ENCODE measurements at regions not wholly inside any gene's neighbourhood (a gene's known extent, or its start where the extent isn't known, plus 50 kb on each side); places are given as distances from the start of the nearest gene placed in this dataset.

- Histone ChIP-seq H3K4me2 (ENCODE audit: low read length) (no peak overlapping the region), H3K4me3 (ENCODE audit: insufficient read depth, low read depth, low read length) (no peak overlapping the region), H3K27ac (ENCODE audit: low read depth, low read length) (no peak overlapping the region), H3K79me2 (ENCODE audit: insufficient read depth, low read length) (no peaks in the 10 kb centered on the region), H2AFZ (ENCODE audit: low read depth, low read length) (no peak overlapping the region), H3K9me3 (ENCODE audit: insufficient read depth, low read depth, low read length) (no peaks in the 10 kb centered on the region), H3K27me3 (ENCODE audit: insufficient read depth, low read length) (no peaks in the 10 kb centered on the region), H4K20me1 (ENCODE audit: insufficient read depth, low read length) (no peaks in the 10 kb centered on the region), H3K9ac (ENCODE audit: low read length) (no peak overlapping the region), H3K4me1 (ENCODE audit: insufficient read depth, low read length) (no peaks in the 10 kb centered on the region), H3K36me3 (ENCODE audit: insufficient read depth, low read length) (no peaks in the 10 kb centered on the region)
- no peak for TF ChIP-seq CTCF (IDR thresholded peaks at IDR 0.05; ENCODE audit: insufficient read depth, low read depth, low read length)
- TF ChIP-seq EZH2 (IDR thresholded peaks at IDR 0.05; ENCODE audit: insufficient read depth, low read length), result no peak
- peaks cover 2% of the 10 kb centered on the region for H3K9me3 Mint-ChIP-seq (ENCODE audit: unreplicated experiment)
- peaks cover 44% of the 10 kb centered on the region for H3K27me3 Mint-ChIP-seq (ENCODE audit: low read depth, unreplicated experiment)
- peaks cover 4% of the 10 kb centered on the region for H3K4me1 Mint-ChIP-seq (ENCODE audit: low read depth, unreplicated experiment)
- H3K36me3 Mint-ChIP-seq (ENCODE audit: low read depth, unreplicated experiment), result no peaks in the 10 kb centered on the region
- no peak for FAIRE-seq
- no peak overlapping the region for H3K27ac Mint-ChIP-seq (ENCODE audit: unreplicated experiment)
- no peak for DNase-seq (ENCODE audit: low read depth)
- no peak overlapping the region for H3K4me3 Mint-ChIP-seq (ENCODE audit: unreplicated experiment)
Observed at GRCh38 chr1:29441916-29442668, 205.8 kb downstream of the PTPRU start.

- H4K20me1 ChIP-seq (ENCODE audit: insufficient read depth, low read length), result no peaks in the 10 kb centered on the region
- no peaks in the 10 kb centered on the region for H3K4me1 ChIP-seq (ENCODE audit: insufficient read depth, low read length)
- H3K27me3 ChIP-seq (ENCODE audit: insufficient read depth, low read length), result no peaks in the 10 kb centered on the region
- Mint-ChIP-seq H3K4me1 (ENCODE audit: low read depth, unreplicated experiment) (peaks cover 4% of the 10 kb centered on the region), H3K27me3 (ENCODE audit: low read depth, unreplicated experiment) (peaks cover 31% of the 10 kb centered on the region), H3K36me3 (ENCODE audit: low read depth, unreplicated experiment) (no peaks in the 10 kb centered on the region), H3K4me3 (ENCODE audit: unreplicated experiment) (no peak overlapping the region), H3K27ac (ENCODE audit: unreplicated experiment) (no peak overlapping the region), H3K9me3 (ENCODE audit: unreplicated experiment) (peaks cover 2% of the 10 kb centered on the region)
- H3K36me3 ChIP-seq (ENCODE audit: insufficient read depth, low read length), result no peaks in the 10 kb centered on the region
- TF ChIP-seq CTCF (IDR thresholded peaks at IDR 0.05; ENCODE audit: insufficient read depth, low read depth, low read length), result no peak
- no peak for TF ChIP-seq EZH2 (IDR thresholded peaks at IDR 0.05; ENCODE audit: insufficient read depth, low read length)
- FAIRE-seq (no peak), DNase-seq (ENCODE audit: low read depth) (no peak)
- no peak overlapping the region for H3K4me3 ChIP-seq (ENCODE audit: insufficient read depth, low read depth, low read length)
- no peak overlapping the region for H3K4me2 ChIP-seq (ENCODE audit: low read length)
- no peak overlapping the region for H2AFZ ChIP-seq (ENCODE audit: low read depth, low read length)
- H3K27ac ChIP-seq (ENCODE audit: low read depth, low read length), result no peak overlapping the region
- H3K9me3 ChIP-seq (ENCODE audit: insufficient read depth, low read depth, low read length), result no peaks in the 10 kb centered on the region
- H3K79me2 ChIP-seq (ENCODE audit: insufficient read depth, low read length), result no peaks in the 10 kb centered on the region
- no peak overlapping the region for H3K9ac ChIP-seq (ENCODE audit: low read length)
Observed at GRCh38 chr1:29439615-29440014, 203.3 kb downstream of the PTPRU start.

GRCh38 chr1:29438991-29439390, 202.7 kb downstream of the PTPRU start:
- H4K20me1 ChIP-seq (ENCODE audit: insufficient read depth, low read length), result no peaks in the 10 kb centered on the region
- H3K36me3 ChIP-seq (ENCODE audit: insufficient read depth, low read length), result no peaks in the 10 kb centered on the region
- H3K27ac Mint-ChIP-seq (ENCODE audit: unreplicated experiment), result no peak overlapping the region
- H3K79me2 ChIP-seq (ENCODE audit: insufficient read depth, low read length), result no peaks in the 10 kb centered on the region
- FAIRE-seq, result no peak
- H3K9me3 Mint-ChIP-seq (ENCODE audit: unreplicated experiment), result peaks cover 2% of the 10 kb centered on the region
- no peak overlapping the region for H3K27ac ChIP-seq (ENCODE audit: low read depth, low read length)
- no peak overlapping the region for H3K9ac ChIP-seq (ENCODE audit: low read length)
- H3K4me1 Mint-ChIP-seq (ENCODE audit: low read depth, unreplicated experiment), result peaks cover 4% of the 10 kb centered on the region
- H3K27me3 Mint-ChIP-seq (ENCODE audit: low read depth, unreplicated experiment), result peaks cover 26% of the 10 kb centered on the region
- no peaks in the 10 kb centered on the region for H3K36me3 Mint-ChIP-seq (ENCODE audit: low read depth, unreplicated experiment)
- no peak overlapping the region for H3K4me3 Mint-ChIP-seq (ENCODE audit: unreplicated experiment)
- H3K4me3 ChIP-seq (ENCODE audit: insufficient read depth, low read depth, low read length), result no peak overlapping the region
- H3K9me3 ChIP-seq (ENCODE audit: insufficient read depth, low read depth, low read length), result no peaks in the 10 kb centered on the region
- TF ChIP-seq CTCF (IDR thresholded peaks at IDR 0.05; ENCODE audit: insufficient read depth, low read depth, low read length) (no peak), EZH2 (IDR thresholded peaks at IDR 0.05; ENCODE audit: insufficient read depth, low read length) (no peak)
- no peaks in the 10 kb centered on the region for H3K4me1 ChIP-seq (ENCODE audit: insufficient read depth, low read length)
- H2AFZ ChIP-seq (ENCODE audit: low read depth, low read length), result no peak overlapping the region
- no peaks in the 10 kb centered on the region for H3K27me3 ChIP-seq (ENCODE audit: insufficient read depth, low read length)
- no peak for DNase-seq (ENCODE audit: low read depth)
- no peak overlapping the region for H3K4me2 ChIP-seq (ENCODE audit: low read length)
